GM19043 (cell line): ENCODE measurements at regions not wholly inside any gene's neighbourhood (a gene's known extent, or its start where the extent isn't known, plus 50 kb on each side); places are given as distances from the start of the nearest gene placed in this dataset.

Experiments used
- ATAC-seq: cut with Tn5 transposase; IDR thresholded peaks from one replicate; pipeline ENCODE4 v1.9.1; 2021; ENCODE audit warnings: low read depth; ENCODE audit not compliant: unreplicated experiment

GRCh38 chr4:41883988-41884734, 51.1 kb upstream of the TMEM33 start:
- ATAC-seq: no peak

GRCh38 chr4:41882625-41883347, 52.4 kb upstream of the TMEM33 start:
- ATAC-seq: peak; percentile 74

GRCh38 chr4:41881981-41882624, 53.1 kb upstream of the TMEM33 start:
- ATAC-seq: no peak

- no peak for ATAC-seq
These were observed 54.1 kb upstream of the TMEM33 start for GRCh38 chr4:41880840-41881831.

- no peak for ATAC-seq
These were observed 55.0 kb upstream of the TMEM33 start for GRCh38 chr4:41880022-41880837.

- no peak for ATAC-seq
These were observed 55.7 kb upstream of the TMEM33 start for GRCh38 chr4:41879552-41879951.

GRCh38 chr4:41878991-41879491, 56.2 kb upstream of the TMEM33 start:
- ATAC-seq: no peak

GRCh38 chr4:41878170-41878969, 56.9 kb upstream of the TMEM33 start:
- no peak for ATAC-seq

GRCh38 chr4:41877020-41877796, 58.0 kb upstream of the TMEM33 start:
- ATAC-seq: no peak

GRCh38 chr4:41874873-41875272, 60.4 kb upstream of the TMEM33 start:
- no peak for ATAC-seq

- no peak for ATAC-seq
These were observed 60.8 kb upstream of the TMEM33 start for GRCh38 chr4:41874398-41874797.

- ATAC-seq: no peak
These were observed 61.6 kb upstream of the TMEM33 start for GRCh38 chr4:41873380-41874295.

GRCh38 chr4:41870035-41870434, 65.2 kb upstream of the TMEM33 start:
- ATAC-seq: no peak

- ATAC-seq: no peak
These were observed 68.2 kb upstream of the TMEM33 start for GRCh38 chr4:41866799-41867677.

- no peak for ATAC-seq
These were observed 69.0 kb upstream of the TMEM33 start for GRCh38 chr4:41865981-41866798.
